ENCODE measurements at regions not wholly inside any gene's neighbourhood (a gene's known extent, or its start where the extent isn't known, plus 50 kb on each side); places are given as distances from the start of the nearest gene placed in this dataset.

GRCh38 chr6:158920311-158920905 lies 79.6 kb downstream of the RSPH3 start:
- H3K36me3 ChIP-seq = no peaks in the 10 kb centered on the region
- H3K4me3 ChIP-seq = no peak overlapping the region
- no peaks in the 10 kb centered on the region for H3K4me1 ChIP-seq
- TF ChIP-seq CTCF (IDR thresholded peaks at IDR 0.05) = no peak
- DNase-seq = no peak
- no peak overlapping the region for H3K27ac ChIP-seq
- no peaks in the 10 kb centered on the region for H3K27me3 ChIP-seq
- no peaks in the 10 kb centered on the region for H3K9me3 ChIP-seq
- intact Hi-C loops (cut with DNase I; ENCODE audit: low total_unique reads) = no loop called here

DNA sequence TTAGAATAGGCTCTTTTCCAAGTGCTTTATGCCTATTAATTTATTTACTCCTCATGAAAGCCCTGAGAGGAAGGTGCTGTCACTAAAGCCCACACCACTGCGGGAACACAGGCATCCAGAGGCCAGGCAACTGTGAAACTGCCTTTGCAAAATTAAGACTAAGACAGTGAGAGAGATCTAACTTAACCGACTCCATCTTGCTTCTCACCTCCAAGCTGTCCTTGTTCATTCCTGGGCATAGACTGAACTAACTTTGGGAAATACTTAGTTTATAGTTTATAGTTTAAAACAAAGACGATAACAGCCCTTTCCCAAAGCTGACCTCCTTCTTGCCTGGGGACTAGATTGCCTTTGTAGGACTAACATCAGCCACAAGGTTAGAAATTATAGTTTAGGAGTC lies 80.1 kb downstream of the RSPH3 start:
- Histone ChIP-seq H3K27me3 (no peaks in the 10 kb centered on the region), H3K36me3 (no peaks in the 10 kb centered on the region), H3K4me3 (no peak overlapping the region), H3K27ac (no peak overlapping the region), H3K9me3 (no peaks in the 10 kb centered on the region), H3K4me1 (no peaks in the 10 kb centered on the region)
- intact Hi-C loops (cut with DNase I; ENCODE audit: low total_unique reads) = no loop called here
- DNase-seq = no peak
- no peak for TF ChIP-seq CTCF (IDR thresholded peaks at IDR 0.05)

DNA sequence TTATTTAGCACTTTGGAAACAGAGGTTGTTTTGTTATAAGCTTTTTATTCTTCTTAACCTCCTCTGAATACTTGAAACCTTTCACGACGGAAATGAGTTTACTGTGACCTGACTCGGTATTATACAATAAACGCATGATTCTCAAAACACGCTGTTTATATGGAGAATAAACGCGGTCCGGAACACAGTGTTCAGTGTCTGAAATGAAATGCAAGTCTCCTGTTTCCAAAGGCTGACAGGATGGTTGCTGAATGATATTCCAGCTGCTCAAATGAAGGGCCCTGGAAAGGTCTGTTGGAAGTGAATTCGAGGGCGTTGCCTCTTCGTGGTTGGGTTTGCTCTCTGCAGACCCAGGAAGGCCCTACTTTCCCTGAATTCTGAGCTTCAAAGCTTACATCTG lies 83.4 kb downstream of the RSPH3 start:
- Histone ChIP-seq H3K9me3 (no peaks in the 10 kb centered on the region), H3K36me3 (no peaks in the 10 kb centered on the region), H3K27ac (no peak overlapping the region), H3K4me1 (no peaks in the 10 kb centered on the region), H3K4me3 (no peak overlapping the region), H3K27me3 (peaks cover 0 to 6% of the 10 kb centered on the region in 2 donors)
- DNase-seq = no peak
- intact Hi-C loops (cut with DNase I; ENCODE audit: low total_unique reads) = no loop called here
- TF ChIP-seq CTCF (IDR thresholded peaks at IDR 0.05) = no peak

- H3K27ac ChIP-seq = no peak overlapping the region
- intact Hi-C loops (cut with DNase I; ENCODE audit: low total_unique reads) = no loop called here
Observed at GRCh38 chr6:158914923-158915322, 85.1 kb downstream of the RSPH3 start.

DNA sequence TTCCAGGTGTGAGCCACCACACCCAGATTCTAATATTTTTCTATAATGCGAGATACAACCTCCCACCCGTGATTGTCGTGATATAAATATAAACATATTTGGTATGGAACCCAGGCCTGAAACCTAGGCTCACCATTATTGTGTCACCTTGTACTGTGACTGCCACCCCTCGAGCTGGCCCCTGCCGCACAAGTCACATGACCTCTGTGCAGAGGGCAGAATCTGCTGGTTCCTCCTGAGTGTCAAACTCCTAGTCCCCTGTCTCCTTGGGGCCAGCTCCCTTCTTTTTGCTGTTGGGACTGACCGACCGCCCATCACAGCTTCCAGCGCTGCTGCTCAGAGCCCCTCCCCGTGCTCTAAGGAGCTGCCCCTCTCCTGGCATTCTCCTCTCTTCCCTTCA lies 86.4 kb downstream of the RSPH3 start:
- DNase-seq = no peak
- Histone ChIP-seq H3K27me3 (peaks cover 0 to 10% of the 10 kb centered on the region in 2 donors), H3K36me3 (no peaks in the 10 kb centered on the region), H3K4me1 (peaks cover 0 to 4% (median 0%) of the 10 kb centered on the region in 4 donors), H3K27ac (no peak overlapping the region), H3K9me3 (no peaks in the 10 kb centered on the region), H3K4me3 (no peak overlapping the region)
- no peak for TF ChIP-seq CTCF (IDR thresholded peaks at IDR 0.05)
- intact Hi-C loops (cut with DNase I; ENCODE audit: low total_unique reads) = no loop called here

More at GRCh38 chr6:158914923-158915322, 85.1 kb downstream of the RSPH3 start:
- peaks cover 0 to 6% of the 10 kb centered on the region in 2 donors for H3K27me3 ChIP-seq
- no peaks in the 10 kb centered on the region for H3K36me3 ChIP-seq
- no peak for DNase-seq
- no peaks in the 10 kb centered on the region for H3K9me3 ChIP-seq
- H3K4me1 ChIP-seq = peaks cover 0 to 4% (median 0%) of the 10 kb centered on the region in 4 donors
- no peak for TF ChIP-seq CTCF (IDR thresholded peaks at IDR 0.05)
- no peak overlapping the region for H3K4me3 ChIP-seq

DNA sequence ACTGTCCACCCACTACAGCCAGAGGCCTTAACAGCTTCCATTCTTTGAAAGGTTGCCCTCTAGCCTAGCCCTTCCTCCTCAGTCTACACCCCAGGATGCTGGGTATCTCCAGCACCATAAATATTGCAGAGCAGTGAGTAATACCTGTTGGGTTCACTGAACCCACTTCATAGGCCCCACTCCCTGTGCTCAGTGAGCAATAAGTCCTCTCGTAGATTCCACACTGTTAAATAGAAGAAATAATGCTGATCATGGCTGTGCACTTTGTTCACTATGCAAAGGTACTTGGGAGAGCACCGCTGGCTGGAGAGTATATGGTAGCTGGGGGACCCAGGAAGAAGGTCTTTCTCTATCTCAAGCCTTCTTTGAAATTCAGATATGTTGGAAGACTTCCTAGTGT lies 87.3 kb downstream of the RSPH3 start:
- H3K4me1 ChIP-seq = peaks cover 0 to 4% (median 0%) of the 10 kb centered on the region in 4 donors
- no peak for TF ChIP-seq CTCF (IDR thresholded peaks at IDR 0.05)
- H3K36me3 ChIP-seq = no peaks in the 10 kb centered on the region
- H3K27ac ChIP-seq = no peak overlapping the region
- H3K27me3 ChIP-seq = peaks cover 0 to 11% of the 10 kb centered on the region in 2 donors
- DNase-seq = no peak
- intact Hi-C loops (cut with DNase I; ENCODE audit: low total_unique reads) = no loop called here
- no peak overlapping the region for H3K4me3 ChIP-seq
- no peaks in the 10 kb centered on the region for H3K9me3 ChIP-seq
